Thoracic aorta (tissue), 2 donors: ENCODE measurements at regions not wholly inside any gene's neighbourhood (a gene's known extent, or its start where the extent isn't known, plus 50 kb on each side); places are given as distances from the start of the nearest gene placed in this dataset.

Source experiments
- ATAC-seq: fragments of 150-250 bp; one replicate; pipeline ENCODE4 v1.8.0; 2017; ENCODE audit warnings: low read depth; ENCODE audit not compliant: insufficient number of reproducible peaks, low FRiP score
- DNase-seq: peaks from one replicate; pipeline ENCODE4 v3.0.0-alpha.2; 2020; ENCODE audit warnings: low spot score
- H3K27ac ChIP-seq, 2 donors: fragments of 200-600 bp; sonication (generic); 1 replicate in 1 of 2; 2 replicates in 1 of 2; pipeline ENCODE4 v1.5.1; 2016; ENCODE audit warnings: mild to moderate bottlenecking in 2 of 2, moderate library complexity in 2 of 2
- H3K27me3 ChIP-seq: fragments of 200-600 bp; sonication (generic); replicated peaks from 2 replicates; pipeline ENCODE4 v1.6.0; 2016; ENCODE audit warnings: mild to moderate bottlenecking; ENCODE audit not compliant: insufficient read depth
- H3K36me3 ChIP-seq: fragments of 200-600 bp; sonication (generic); one replicate; pipeline ENCODE4 v1.5.1; 2016
- H3K4me1 ChIP-seq, 2 donors: fragments of 200-600 bp; sonication (generic); 1 replicate in 1 of 2; 2 replicates in 1 of 2; pipeline versions ENCODE4 v1.5.1 to v1.6.0; 2016; ENCODE audit warnings: low read depth in 2 of 2, mild to moderate bottlenecking in 1 of 2; ENCODE audit not compliant: control insufficient read depth in 1 of 2
- H3K4me3 ChIP-seq: fragments of 200-600 bp; sonication (generic); 2 replicates; pipeline ENCODE4 v1.5.1; 2016; ENCODE audit warnings: mild to moderate bottlenecking
- H3K9me3 ChIP-seq: fragments of 200-600 bp; sonication (generic); 2 replicates; pipeline ENCODE4 v1.5.1; 2016
- CTCF ChIP-seq: fragments of 200-600 bp; sonication (generic); IDR thresholded peaks from one replicate; pipeline ENCODE4 v1.5.1; 2019; ENCODE audit warnings: antibody characterized with exemption

- Histone ChIP-seq H3K27me3 (no peaks in the 10 kb centered on the region), H3K27ac (no peak overlapping the region), H3K9me3 (peaks cover 2% of the 10 kb centered on the region), H3K4me1 (no peaks in the 10 kb centered on the region), H3K4me3 (no peak overlapping the region), H3K36me3 (no peaks in the 10 kb centered on the region)
- no peak for TF ChIP-seq CTCF
- ATAC-seq (no peak), DNase-seq (no peak)
These were observed 91.7 kb upstream of the RASSF8 start for GRCh38 chr12:25866586-25867378.

- no peaks in the 10 kb centered on the region for H3K27me3 ChIP-seq
- H3K36me3 ChIP-seq: no peaks in the 10 kb centered on the region
- DNase-seq (no peak), ATAC-seq (no peak)
- TF ChIP-seq CTCF: no peak
- no peak overlapping the region for H3K4me3 ChIP-seq
- H3K4me1 ChIP-seq: no peaks in the 10 kb centered on the region
- no peak overlapping the region for H3K27ac ChIP-seq
- peaks cover 2% of the 10 kb centered on the region for H3K9me3 ChIP-seq
These were observed 90.3 kb upstream of the RASSF8 start for GRCh38 chr12:25868193-25868592.

GRCh38 chr12:25872137-25872536 lies 86.3 kb upstream of the RASSF8 start:
- no peak for TF ChIP-seq CTCF
- H3K27me3 ChIP-seq: no peaks in the 10 kb centered on the region
- H3K36me3 ChIP-seq: no peaks in the 10 kb centered on the region
- H3K9me3 ChIP-seq: peaks cover 2% of the 10 kb centered on the region
- ATAC-seq: no peak
- no peak overlapping the region for H3K27ac ChIP-seq
- H3K4me3 ChIP-seq: no peak overlapping the region
- DNase-seq: no peak
- no peaks in the 10 kb centered on the region for H3K4me1 ChIP-seq

- no peaks in the 10 kb centered on the region for H3K4me1 ChIP-seq
- DNase-seq: no peak
These were observed 82.8 kb upstream of the RASSF8 start for GRCh38 chr12:25875661-25876060.

More at GRCh38 chr12:25875661-25876060, 82.8 kb upstream of the RASSF8 start:
- TF ChIP-seq CTCF: no peak
- H3K9me3 ChIP-seq: no peaks in the 10 kb centered on the region
- ATAC-seq: no peak
- no peak overlapping the region for H3K4me3 ChIP-seq
- no peaks in the 10 kb centered on the region for H3K36me3 ChIP-seq
- H3K27ac ChIP-seq: no peak overlapping the region
- no peaks in the 10 kb centered on the region for H3K27me3 ChIP-seq
